ENCODE measurements at regions not wholly inside any gene's neighbourhood (a gene's known extent, or its start where the extent isn't known, plus 50 kb on each side); places are given as distances from the start of the nearest gene placed in this dataset.

GRCh38 chr1:195637539-195637938 lies 970.7 kb downstream of the KCNT2 start:
- TF ChIP-seq REST (IDR thresholded peaks at IDR 0.05; ENCODE audit: insufficient read depth in 1 of 2, low read depth in 2 of 2, low read length in 2 of 2) (no peak), FOXP2 (optimal IDR thresholded peaks at IDR 0.05; ENCODE audit: borderline replicate concordance, extremely low read depth, extremely low read length, insufficient read depth) (no peak), POLR2AphosphoS5 (IDR thresholded peaks at IDR 0.05; ENCODE audit: low read depth, low read length) (no peak), TAF1 (IDR thresholded peaks at IDR 0.05; ENCODE audit: borderline replicate concordance, insufficient read depth, low read length) (no peak), SIN3A (IDR thresholded peaks at IDR 0.05; ENCODE audit: borderline replicate concordance, insufficient read depth, low read length) (no peak)

GRCh38 chr1:195618287-195618686 lies 990.0 kb downstream of the KCNT2 start:
- TF ChIP-seq POLR2AphosphoS5 (IDR thresholded peaks at IDR 0.05; ENCODE audit: low read depth, low read length) (no peak), TAF1 (IDR thresholded peaks at IDR 0.05; ENCODE audit: borderline replicate concordance, insufficient read depth, low read length) (no peak), SIN3A (IDR thresholded peaks at IDR 0.05; ENCODE audit: borderline replicate concordance, insufficient read depth, low read length) (no peak), REST (IDR thresholded peaks at IDR 0.05; ENCODE audit: insufficient read depth in 1 of 2, low read depth in 2 of 2, low read length in 2 of 2) (no peak), FOXP2 (optimal IDR thresholded peaks at IDR 0.05; ENCODE audit: borderline replicate concordance, extremely low read depth, extremely low read length, insufficient read depth) (no peak)

- no peak for TF ChIP-seq SIN3A (IDR thresholded peaks at IDR 0.05; ENCODE audit: borderline replicate concordance, insufficient read depth, low read length)
- no peak for TF ChIP-seq REST (IDR thresholded peaks at IDR 0.05; ENCODE audit: insufficient read depth in 1 of 2, low read depth in 2 of 2, low read length in 2 of 2)
- TF ChIP-seq TAF1 (IDR thresholded peaks at IDR 0.05; ENCODE audit: borderline replicate concordance, insufficient read depth, low read length) = no peak
- TF ChIP-seq POLR2AphosphoS5 (IDR thresholded peaks at IDR 0.05; ENCODE audit: low read depth, low read length) = no peak
- no peak for TF ChIP-seq FOXP2 (optimal IDR thresholded peaks at IDR 0.05; ENCODE audit: borderline replicate concordance, extremely low read depth, extremely low read length, insufficient read depth)
These were observed 991.1 kb downstream of the KCNT2 start for GRCh38 chr1:195617106-195617505.

GRCh38 chr1:195608883-195609282 lies 999.4 kb downstream of the KCNT2 start:
- TF ChIP-seq POLR2AphosphoS5 (IDR thresholded peaks at IDR 0.05; ENCODE audit: low read depth, low read length) = no peak

GRCh38 chr1:195606483-195606882 lies 1001.8 kb downstream of the KCNT2 start:
- TF ChIP-seq POLR2AphosphoS5 (IDR thresholded peaks at IDR 0.05; ENCODE audit: low read depth, low read length) = no peak
- TF ChIP-seq SIN3A (IDR thresholded peaks at IDR 0.05; ENCODE audit: borderline replicate concordance, insufficient read depth, low read length) = no peak
- TF ChIP-seq FOXP2 (optimal IDR thresholded peaks at IDR 0.05; ENCODE audit: borderline replicate concordance, extremely low read depth, extremely low read length, insufficient read depth) = no peak
- no peak for TF ChIP-seq REST (IDR thresholded peaks at IDR 0.05; ENCODE audit: insufficient read depth in 1 of 2, low read depth in 2 of 2, low read length in 2 of 2)
- no peak for TF ChIP-seq TAF1 (IDR thresholded peaks at IDR 0.05; ENCODE audit: borderline replicate concordance, insufficient read depth, low read length)
